Peyer's patch (tissue), 4 donors: ENCODE measurements at regions not wholly inside any gene's neighbourhood (a gene's known extent, or its start where the extent isn't known, plus 50 kb on each side); places are given as distances from the start of the nearest gene placed in this dataset.

Experiments
- DNase-seq, 3 donors: peaks; one replicate each; pipeline ENCODE4 v3.0.0-alpha.2; 2017 to 2019
- H3K27ac ChIP-seq, 4 donors: fragments of 200-600 bp; sonication (generic); one replicate each; pipeline ENCODE4 v1.5.1; 2016 to 2019
- H3K27me3 ChIP-seq, 2 donors: fragments of 200-600 bp; sonication (generic); one replicate each; pipeline ENCODE4 v1.5.1; 2019
- H3K36me3 ChIP-seq, 3 donors: fragments of 200-600 bp; sonication (generic); one replicate each; pipeline ENCODE4 v1.5.1; 2016 to 2019
- H3K4me1 ChIP-seq, 4 donors: fragments of 200-600 bp; sonication (generic); one replicate each; pipeline ENCODE4 v1.5.1; 2016 to 2019
- H3K4me3 ChIP-seq, 4 donors: fragments of 200-600 bp; sonication (generic); 1 replicate in 3 of 4; 2 replicates in 1 of 4; pipeline ENCODE4 v1.5.1; 2016 to 2019; ENCODE audit warnings: mild to moderate bottlenecking in 1 of 4
- H3K9me3 ChIP-seq, 4 donors: fragments of 200-600 bp; sonication (generic); one replicate each; pipeline ENCODE4 v1.5.1; 2016 to 2019; ENCODE audit warnings: mild to moderate bottlenecking in 1 of 4
- CTCF ChIP-seq, 6 experiments: fragments of 450-650 bp in 4 of 6; fragments of 200-600 bp in 2 of 6; sonication (generic) in 1 of 6; IDR thresholded peaks; one replicate each; pipeline ENCODE4 v1.5.1; 2017 to 2019; ENCODE audit warnings: antibody characterized with exemption in 6 of 6, mild to moderate bottlenecking in 3 of 6, moderate library complexity in 1 of 6
- POLR2A ChIP-seq, 2 donors: fragments of 450-650 bp; IDR thresholded peaks; one replicate each; pipeline ENCODE4 v1.5.1; 2017; ENCODE audit warnings: antibody characterized with exemption in 2 of 2, mild to moderate bottlenecking in 2 of 2, moderate library complexity in 2 of 2

DNA sequence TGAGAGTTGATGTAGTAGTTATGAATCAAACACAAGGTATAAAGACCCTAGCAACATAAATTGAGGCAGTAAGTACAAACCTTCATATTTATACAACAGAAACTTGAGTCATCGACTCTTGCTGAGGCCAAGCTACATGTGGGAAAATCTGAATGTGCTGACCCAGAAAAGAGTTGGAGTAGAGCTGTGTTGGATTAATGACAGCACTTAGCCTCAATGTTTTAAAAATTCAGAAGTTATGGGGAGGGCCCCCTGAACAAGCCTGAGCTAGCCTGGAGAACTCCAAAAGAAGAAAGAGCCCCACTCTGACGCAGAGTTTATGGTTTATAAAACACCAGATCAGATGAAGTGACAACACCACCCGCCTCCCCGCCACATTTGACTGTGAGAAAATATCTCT lies 100.0 kb downstream of the DUSP6 start:
- no peak overlapping the region for H3K27ac ChIP-seq
- TF ChIP-seq CTCF (IDR thresholded peaks at IDR 0.05) (no peak), POLR2A (IDR thresholded peaks at IDR 0.05) (no peak)

DNA sequence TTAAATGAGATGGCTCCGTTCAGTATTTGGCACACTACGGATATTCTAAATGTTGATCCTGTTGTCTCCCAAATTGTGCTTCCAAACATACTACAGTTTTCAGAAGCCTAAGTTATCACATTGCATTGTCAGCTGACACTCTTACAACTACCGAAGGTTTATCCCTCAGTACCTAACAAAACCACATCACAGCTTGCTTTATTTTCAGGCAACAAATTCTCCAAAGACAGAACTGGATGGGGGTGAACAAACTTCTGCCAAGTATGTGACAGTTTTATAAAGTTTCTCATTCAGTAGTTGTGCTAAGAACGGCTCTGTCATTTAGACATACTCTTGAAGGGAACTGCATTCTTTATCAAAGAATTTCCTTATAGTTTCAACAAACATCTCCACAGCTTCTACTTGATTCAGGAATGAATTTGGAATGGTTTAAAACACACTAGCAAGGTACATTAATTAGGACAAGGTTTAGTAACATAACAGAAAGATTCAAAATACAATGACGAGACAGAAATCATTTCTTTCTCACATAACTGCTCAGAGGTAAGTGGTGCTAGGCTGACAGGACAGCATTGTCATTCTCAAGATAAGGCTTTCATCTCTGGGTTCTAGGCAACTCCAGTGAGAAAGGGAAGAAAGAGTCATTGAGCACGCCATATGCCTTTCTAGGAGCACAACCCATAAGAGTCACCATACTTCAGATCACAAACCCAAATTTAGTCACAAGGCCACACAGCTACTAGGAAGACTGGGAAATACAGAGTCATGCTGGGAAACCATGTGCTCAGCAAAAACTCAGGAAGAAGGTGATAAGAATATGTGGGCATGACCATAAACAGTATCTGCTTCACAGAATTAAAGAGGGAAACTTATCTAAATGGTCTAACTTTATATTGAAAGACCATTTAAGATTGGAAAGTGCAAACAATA lies 100.7 kb downstream of the DUSP6 start:
- H3K27me3 ChIP-seq: no peaks in the 10 kb centered on the region
- H3K4me3 ChIP-seq: no peak overlapping the region
- H3K4me1 ChIP-seq: no peaks in the 10 kb centered on the region
- H3K27ac ChIP-seq: no peak overlapping the region
- no peaks in the 10 kb centered on the region for H3K9me3 ChIP-seq
- no peak for DNase-seq
- TF ChIP-seq POLR2A (IDR thresholded peaks at IDR 0.05): no peak
- TF ChIP-seq CTCF (IDR thresholded peaks at IDR 0.05): no peak
- H3K36me3 ChIP-seq: no peaks in the 10 kb centered on the region

More for the DNA sequence above, 100.0 kb downstream of the DUSP6 start:
- Histone ChIP-seq H3K4me1 (no peaks in the 10 kb centered on the region), H3K27me3 (no peaks in the 10 kb centered on the region), H3K4me3 (no peak overlapping the region), H3K9me3 (no peaks in the 10 kb centered on the region), H3K36me3 (no peaks in the 10 kb centered on the region)
- no peak for DNase-seq

DNA sequence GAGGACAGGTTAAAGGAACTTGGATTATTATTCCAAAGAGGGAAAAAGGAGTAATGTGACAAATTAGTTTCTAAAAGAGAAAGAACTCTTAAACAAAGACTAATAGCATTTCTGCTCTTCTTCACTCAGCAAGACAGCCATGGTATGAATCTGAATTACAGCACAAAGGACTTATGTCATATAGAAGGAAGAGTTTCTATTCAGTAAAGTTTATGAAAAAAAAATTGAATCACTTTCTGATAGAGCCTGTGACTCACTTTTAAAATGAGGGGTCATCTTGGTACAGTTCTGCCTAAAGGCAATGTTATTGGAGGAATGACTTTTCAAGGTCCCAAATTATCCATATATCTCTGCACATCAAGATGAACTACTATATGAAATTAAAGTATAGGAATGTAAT lies 101.7 kb downstream of the DUSP6 start:
- H3K9me3 ChIP-seq: no peaks in the 10 kb centered on the region
- no peak for DNase-seq

DNA sequence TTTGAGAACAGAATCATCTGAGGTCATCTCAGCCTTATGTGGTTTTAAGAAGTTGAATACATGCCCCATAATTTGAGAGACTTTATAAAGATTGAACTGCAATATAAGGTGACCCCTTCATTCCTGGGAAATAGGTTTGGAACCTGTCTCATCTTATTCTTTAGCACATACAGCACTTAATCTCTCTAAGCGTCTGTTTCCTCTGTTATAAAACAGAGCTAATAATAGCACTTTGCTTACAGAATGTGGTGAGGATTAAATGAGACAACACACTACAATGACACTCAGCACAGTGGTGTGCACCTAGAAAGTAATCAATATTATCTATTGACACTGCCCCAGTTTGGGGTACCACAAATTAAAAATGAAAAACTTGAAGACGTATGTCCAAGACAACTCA lies 102.1 kb downstream of the DUSP6 start:
- Histone ChIP-seq H3K27me3 (no peaks in the 10 kb centered on the region), H3K9me3 (no peaks in the 10 kb centered on the region), H3K27ac (no peak overlapping the region), H3K4me1 (peaks cover 0 to 3% (median 0%) of the 10 kb centered on the region in 4 donors), H3K4me3 (no peak overlapping the region), H3K36me3 (no peaks in the 10 kb centered on the region)
- DNase-seq: no peak
- TF ChIP-seq CTCF (IDR thresholded peaks at IDR 0.05) (no peak), POLR2A (IDR thresholded peaks at IDR 0.05) (no peak)

More for the DNA sequence above, 101.7 kb downstream of the DUSP6 start:
- H3K4me3 ChIP-seq: no peak overlapping the region
- TF ChIP-seq POLR2A (IDR thresholded peaks at IDR 0.05) (no peak), CTCF (IDR thresholded peaks at IDR 0.05) (no peak)
- H3K36me3 ChIP-seq: no peaks in the 10 kb centered on the region
- no peak overlapping the region for H3K27ac ChIP-seq
- H3K4me1 ChIP-seq: no peaks in the 10 kb centered on the region
- H3K27me3 ChIP-seq: no peaks in the 10 kb centered on the region

- DNase-seq: no peak
- TF ChIP-seq POLR2A (IDR thresholded peaks at IDR 0.05) (no peak), CTCF (IDR thresholded peaks at IDR 0.05) (no peak)
Observed at GRCh38 chr12:89247967-89248366, 104.3 kb downstream of the DUSP6 start.

More at GRCh38 chr12:89247967-89248366, 104.3 kb downstream of the DUSP6 start:
- Histone ChIP-seq H3K36me3 (no peaks in the 10 kb centered on the region), H3K4me1 (peaks cover 0 to 12% (median 0%) of the 10 kb centered on the region in 4 donors), H3K4me3 (no peak overlapping the region), H3K9me3 (no peaks in the 10 kb centered on the region), H3K27ac (no peak overlapping the region), H3K27me3 (no peaks in the 10 kb centered on the region)
